RWPE2 (cell line): ENCODE measurements at regions not wholly inside any gene's neighbourhood (a gene's known extent, or its start where the extent isn't known, plus 50 kb on each side); places are given as distances from the start of the nearest gene placed in this dataset.

Experiments
- ATAC-seq: fragments of 200-7000 bp; cut with Tn5 transposase; 3 replicates; pipeline ENCODE4 v1.9.1; 2021; ENCODE audit warnings: low read depth
- DNase-seq: peaks from one replicate; pipeline ENCODE4 v3.0.0-alpha.2; 2020; ENCODE audit warnings: low spot score
- H3K27ac ChIP-seq: fragments of 450-650 bp; 2 replicates; pipeline ENCODE4 v1.5.1; 2017; ENCODE audit warnings: mild to moderate bottlenecking; ENCODE audit not compliant: poor library complexity, severe bottlenecking
- H3K27me3 ChIP-seq: fragments of 250-450 bp; sonication (Bioruptor Pico); 2 replicates; pipeline ENCODE4 v1.5.1; 2021; ENCODE audit warnings: mild to moderate bottlenecking, moderate library complexity; ENCODE audit not compliant: insufficient read depth, poor library complexity, severe bottlenecking
- H3K36me3 ChIP-seq: fragments of 250-450 bp; sonication (Bioruptor Pico); 2 replicates; pipeline ENCODE4 v1.5.1; 2020; ENCODE audit warnings: low read depth, mild to moderate bottlenecking, moderate library complexity
- H3K4me1 ChIP-seq: fragments of 250-450 bp; sonication (Bioruptor Pico); 2 replicates; pipeline ENCODE4 v1.5.1; 2021; ENCODE audit warnings: mild to moderate bottlenecking, moderate library complexity; ENCODE audit not compliant: insufficient read depth, poor library complexity, severe bottlenecking
- H3K4me3 ChIP-seq: fragments of 250-450 bp; sonication (Bioruptor Pico); 2 replicates; pipeline ENCODE4 v1.5.1; 2021; ENCODE audit warnings: mild to moderate bottlenecking, moderate library complexity; ENCODE audit not compliant: severe bottlenecking
- H3K9me3 ChIP-seq: fragments of 250-450 bp; sonication (Bioruptor Pico); 2 replicates; pipeline ENCODE4 v1.5.1; 2021; ENCODE audit warnings: mild to moderate bottlenecking, moderate library complexity; ENCODE audit not compliant: severe bottlenecking
- CTCF ChIP-seq: fragments of 450-650 bp; IDR thresholded peaks from one replicate; pipeline ENCODE4 v1.5.1; 2017; ENCODE audit warnings: mild to moderate bottlenecking, moderate library complexity; ENCODE audit not compliant: poor library complexity, severe bottlenecking

- no peak for TF ChIP-seq CTCF
- no peak for DNase-seq
- H3K27me3 ChIP-seq: no peaks in the 10 kb centered on the region
- H3K9me3 ChIP-seq: no peaks in the 10 kb centered on the region
- no peaks in the 10 kb centered on the region for H3K36me3 ChIP-seq
- H3K27ac ChIP-seq: no peak overlapping the region
- no peaks in the 10 kb centered on the region for H3K4me1 ChIP-seq
- no peak overlapping the region for H3K4me3 ChIP-seq
- no peak for ATAC-seq
Observed at GRCh38 chr3:139793408-139793807, 115.6 kb upstream of the NMNAT3 start.

GRCh38 chr3:139780593-139780992 is 102.8 kb upstream of the NMNAT3 start:
- Histone ChIP-seq H3K4me1 (no peaks in the 10 kb centered on the region), H3K27me3 (peaks cover 3% of the 10 kb centered on the region), H3K36me3 (no peaks in the 10 kb centered on the region), H3K4me3 (no peak overlapping the region), H3K27ac (no peak overlapping the region), H3K9me3 (no peaks in the 10 kb centered on the region)
- DNase-seq (no peak), ATAC-seq (no peak)
- TF ChIP-seq CTCF: no peak

GRCh38 chr3:139778682-139779233 is 101.0 kb upstream of the NMNAT3 start:
- H3K27me3 ChIP-seq: peaks cover 3% of the 10 kb centered on the region
- no peak for DNase-seq
- no peak for ATAC-seq
- no peaks in the 10 kb centered on the region for H3K4me1 ChIP-seq
- no peak for TF ChIP-seq CTCF
- no peaks in the 10 kb centered on the region for H3K36me3 ChIP-seq
- no peak overlapping the region for H3K4me3 ChIP-seq
- H3K9me3 ChIP-seq: no peaks in the 10 kb centered on the region
- no peak overlapping the region for H3K27ac ChIP-seq

- no peak overlapping the region for H3K27ac ChIP-seq
Observed at GRCh38 chr3:139774560-139775302, 97.0 kb upstream of the NMNAT3 start.

More at GRCh38 chr3:139774560-139775302, 97.0 kb upstream of the NMNAT3 start:
- peaks cover 11% of the 10 kb centered on the region for H3K4me1 ChIP-seq
- H3K36me3 ChIP-seq: no peaks in the 10 kb centered on the region
- no peak for TF ChIP-seq CTCF
- H3K9me3 ChIP-seq: no peaks in the 10 kb centered on the region
- H3K4me3 ChIP-seq: no peak overlapping the region
- H3K27me3 ChIP-seq: no peaks in the 10 kb centered on the region
- ATAC-seq (no peak), DNase-seq (no peak)
